PC-9 (cell line): ENCODE measurements at regions not wholly inside any gene's neighbourhood (a gene's known extent, or its start where the extent isn't known, plus 50 kb on each side); places are given as distances from the start of the nearest gene placed in this dataset.

Source experiments
- BruUV-seq: library from RNA; stranded (reverse); fragments of 400-500 nt; replicated peaks from 2 replicates; lab custom pipeline; 2021; lab: Mats Ljungman, UMichigan
- CTCF ChIA-PET: fragments of 300-600 bp; sonication (Branson Sonifier 250); formaldehyde crosslinking; loops from one replicate; lab custom pipeline; 2022; ENCODE audit warnings: antibody characterized with exemption; lab: Charles Lee
- POLR2A ChIA-PET: fragments of 300-600 bp; sonication (Branson Sonifier 250); formaldehyde crosslinking; loops from one replicate; lab custom pipeline; 2022; ENCODE audit warnings: antibody characterized with exemption; ENCODE audit not compliant: unreplicated experiment; lab: Charles Lee
- DNase-seq, 2 experiments: peaks; one replicate each; pipeline versions ENCODE4 v3.0.0 to v3.0.0-alpha.2; 2015 to 2022; ENCODE audit warnings: mixed read lengths in 1 of 2
- H2AFZ ChIP-seq: fragments of 200-600 bp; sonication (generic); 2 replicates; pipeline ENCODE4 v1.8.1; 2017; ENCODE audit warnings: antibody characterized with exemption
- H3F3A ChIP-seq: fragments of 200-600 bp; sonication (generic); 2 replicates; pipeline ENCODE4 v1.8.1; 2017; ENCODE audit warnings: antibody characterized with exemption, mild to moderate bottlenecking, low read depth; ENCODE audit not compliant: insufficient read depth
- H3K27ac ChIP-seq: fragments of 200-600 bp; sonication (generic); 2 replicates; pipeline ENCODE4 v1.6.1; 2016; ENCODE audit warnings: mixed run types
- H3K27me3 ChIP-seq: fragments of 200-600 bp; sonication (generic); 2 replicates; pipeline ENCODE4 v1.6.1; 2016; ENCODE audit warnings: low read depth, mixed run types; ENCODE audit not compliant: insufficient read depth
- H3K36me3 ChIP-seq: fragments of 200-600 bp; sonication (generic); 2 replicates; pipeline ENCODE4 v1.6.1; 2016; ENCODE audit warnings: low read depth, mixed run types
- H3K4me1 ChIP-seq: fragments of 200-600 bp; sonication (generic); replicated peaks from 2 replicates; pipeline ENCODE4 v1.6.1; 2016; ENCODE audit warnings: mixed run types; ENCODE audit not compliant: insufficient read depth
- H3K4me2 ChIP-seq: fragments of 200-600 bp; sonication (generic); 2 replicates; pipeline ENCODE4 v1.6.1; 2017; ENCODE audit warnings: mixed run types
- H3K4me3 ChIP-seq: fragments of 200-600 bp; sonication (generic); 2 replicates; pipeline ENCODE4 v1.6.1; 2016; ENCODE audit warnings: mixed run types
- H3K79me2 ChIP-seq: fragments of 200-600 bp; sonication (generic); 2 replicates; pipeline ENCODE4 v1.6.1; 2017; ENCODE audit warnings: low read depth, mixed run types
- H3K9me2 ChIP-seq: fragments of 200-600 bp; sonication (generic); 2 replicates; pipeline ENCODE4 v1.8.1; 2017; ENCODE audit warnings: mild to moderate bottlenecking; ENCODE audit not compliant: insufficient read depth
- H3K9me3 ChIP-seq: fragments of 200-600 bp; sonication (generic); 2 replicates; pipeline ENCODE4 v1.8.1; 2016; ENCODE audit warnings: low read depth; ENCODE audit not compliant: insufficient read depth
- H4K20me1 ChIP-seq: fragments of 200-600 bp; sonication (generic); 2 replicates; pipeline ENCODE4 v1.8.1; 2017; ENCODE audit not compliant: insufficient read depth
- CTCF ChIP-seq: fragments of 200-600 bp; sonication (generic); conservative IDR thresholded peaks from 2 replicates; pipeline ENCODE4 v1.6.1; 2017; ENCODE audit warnings: mixed run types, antibody characterized with exemption, mild to moderate bottlenecking, moderate library complexity
- EZH2 ChIP-seq: fragments of 200-600 bp; sonication (generic); IDR thresholded peaks from 2 replicates; pipeline ENCODE4 v1.8.0; 2017; ENCODE audit warnings: antibody characterized with exemption, low read depth
- intact Hi-C: fragments of 100-400 bp; cut with micrococcal nuclease; formaldehyde crosslinking; loops from one replicate; pipeline ENCODE4 v1.10.0; 2022; ENCODE audit not compliant: unreplicated experiment

GRCh38 chrX:68902706-68903504, 74.1 kb downstream of the EFNB1 start:
- H3K4me2 ChIP-seq = no peak overlapping the region
- CTCF ChIA-PET = no interaction called here
- DNase-seq = no peak
- H3K9me2 ChIP-seq = no peaks in the 10 kb centered on the region
- no peak overlapping the region for H3K27ac ChIP-seq
- intact Hi-C loops = no loop called here
- TF ChIP-seq CTCF (no peak), EZH2 (no peak)
- no peaks in the 10 kb centered on the region for H3K79me2 ChIP-seq
- H3K4me3 ChIP-seq = no peak overlapping the region
- POLR2A ChIA-PET = interaction anchor here (0.5 kb wide), 1 partner anchor 248 kb away, joined by 17 read pairs; no protein-coding TSS in a partner anchor
- BruUV-seq = no TSS peak
- no peak overlapping the region for H2AFZ ChIP-seq
- no peaks in the 10 kb centered on the region for H3K27me3 ChIP-seq
- H3K9me3 ChIP-seq = no peaks in the 10 kb centered on the region
- H3F3A ChIP-seq = no peaks in the 10 kb centered on the region
- no peaks in the 10 kb centered on the region for H3K36me3 ChIP-seq
- no peaks in the 10 kb centered on the region for H3K4me1 ChIP-seq
- no peaks in the 10 kb centered on the region for H4K20me1 ChIP-seq

GRCh38 chrX:68901519-68901918, 72.7 kb downstream of the EFNB1 start:
- POLR2A ChIA-PET = no interaction called here
- CTCF ChIA-PET = no interaction called here

GRCh38 chrX:68898598-68898997, 69.8 kb downstream of the EFNB1 start:
- no peak overlapping the region for H3K4me3 ChIP-seq
- CTCF ChIA-PET = no interaction called here

More at GRCh38 chrX:68901519-68901918, 72.7 kb downstream of the EFNB1 start:
- no peaks in the 10 kb centered on the region for H3F3A ChIP-seq
- H3K4me2 ChIP-seq = no peak overlapping the region
- H3K4me3 ChIP-seq = no peak overlapping the region
- H3K27ac ChIP-seq = no peak overlapping the region
- TF ChIP-seq EZH2 = no peak
- no peak for TF ChIP-seq CTCF
- no peaks in the 10 kb centered on the region for H3K4me1 ChIP-seq
- no peaks in the 10 kb centered on the region for H4K20me1 ChIP-seq
- no peaks in the 10 kb centered on the region for H3K9me3 ChIP-seq
- DNase-seq = no peak
- H2AFZ ChIP-seq = no peak overlapping the region
- H3K79me2 ChIP-seq = no peaks in the 10 kb centered on the region
- H3K9me2 ChIP-seq = no peaks in the 10 kb centered on the region
- no peaks in the 10 kb centered on the region for H3K27me3 ChIP-seq
- intact Hi-C loops = no loop called here
- no peaks in the 10 kb centered on the region for H3K36me3 ChIP-seq
- no TSS peak for BruUV-seq

More at GRCh38 chrX:68898598-68898997, 69.8 kb downstream of the EFNB1 start:
- H3K4me2 ChIP-seq = no peak overlapping the region
- H3K9me2 ChIP-seq = no peaks in the 10 kb centered on the region
- no peaks in the 10 kb centered on the region for H3K27me3 ChIP-seq
- H3F3A ChIP-seq = no peaks in the 10 kb centered on the region
- H3K36me3 ChIP-seq = no peaks in the 10 kb centered on the region
- no peak for DNase-seq
- no peaks in the 10 kb centered on the region for H4K20me1 ChIP-seq
- H3K79me2 ChIP-seq = no peaks in the 10 kb centered on the region
- intact Hi-C loops = no loop called here
- H2AFZ ChIP-seq = no peak overlapping the region
- no peaks in the 10 kb centered on the region for H3K9me3 ChIP-seq
- no TSS peak for BruUV-seq
- no peak for TF ChIP-seq CTCF
- TF ChIP-seq EZH2 = no peak
- H3K27ac ChIP-seq = no peak overlapping the region
- peaks cover 7% of the 10 kb centered on the region for H3K4me1 ChIP-seq
- POLR2A ChIA-PET = no interaction called here
